Hippocampal formation (tissue), 2 donors: ENCODE measurements at regions not wholly inside any gene's neighbourhood (a gene's known extent, or its start where the extent isn't known, plus 50 kb on each side); places are given as distances from the start of the nearest gene placed in this dataset.
"Not testable (repeated sequence)": the region's sequence is repeated elsewhere in the genome, so short reads cannot be mapped to it uniquely, and the experiment has no call there.

ENCODE experiments used
- DNase-seq, 2 donors: peaks; one replicate each; lab custom pipeline; 2025; lab: John Stamatoyannopoulos, UW

DNA sequence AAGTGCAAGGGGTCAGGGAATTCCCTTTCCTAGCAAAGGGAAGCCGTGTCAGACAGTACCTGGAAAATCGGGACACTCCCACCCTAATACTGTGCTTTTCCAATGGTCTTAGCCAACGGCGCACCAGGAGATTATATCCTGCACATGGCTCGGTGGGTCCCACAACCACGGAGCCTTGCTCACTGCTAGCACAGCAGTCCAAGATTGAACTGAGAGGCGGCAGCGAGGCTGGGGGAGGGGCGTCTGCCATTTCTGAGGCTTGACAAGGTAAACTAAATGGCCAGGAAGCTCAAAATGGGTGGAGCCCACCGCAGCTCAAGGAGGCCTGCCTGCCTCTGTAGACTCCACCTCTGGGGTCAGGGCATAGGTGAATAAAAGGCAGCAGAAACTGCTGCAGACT lies 76.5 kb upstream of the LINC00632 start:
- DNase-seq: not testable (repeated sequence)

DNA sequence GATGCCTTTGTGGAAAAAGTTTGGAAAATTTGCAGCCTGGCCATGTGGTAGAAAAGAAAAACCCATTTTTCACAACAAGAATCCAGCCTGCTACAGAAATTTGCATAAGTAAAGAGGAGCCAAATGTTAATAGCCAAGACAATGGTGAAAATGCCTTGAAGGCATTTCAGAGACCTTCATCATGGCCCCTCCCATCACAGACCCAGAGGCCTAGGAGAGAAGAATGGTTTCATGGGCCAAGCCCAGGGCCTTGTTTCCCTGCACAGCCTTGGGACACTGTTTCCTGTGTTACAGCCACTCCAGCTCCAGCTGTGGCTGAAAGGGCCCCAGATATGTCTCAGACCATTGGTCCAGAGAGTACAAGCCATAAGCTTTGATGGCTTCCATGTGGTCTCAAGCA lies 101.4 kb upstream of the LINC00632 start:
- no peak for DNase-seq

DNA sequence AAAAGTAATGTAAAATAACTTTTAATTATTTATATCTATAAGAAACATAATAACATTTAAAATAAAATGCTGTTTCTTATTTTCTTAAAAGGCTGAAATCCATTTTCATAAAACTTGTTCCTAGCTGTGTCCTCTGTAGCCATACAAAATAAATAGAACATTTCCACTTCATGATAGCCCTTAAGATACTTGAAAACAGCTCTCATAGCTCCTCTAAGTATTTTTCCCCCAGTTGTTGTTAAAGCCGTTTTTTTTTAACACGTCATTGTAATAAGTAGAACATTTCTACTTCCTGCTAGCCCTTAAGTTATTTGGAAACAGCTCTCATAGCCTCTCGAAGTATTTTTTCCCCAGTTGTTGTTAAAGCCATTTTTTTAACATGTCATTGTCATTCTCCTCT lies 97.3 kb upstream of the SOX3 start:
- no peak for DNase-seq

DNA sequence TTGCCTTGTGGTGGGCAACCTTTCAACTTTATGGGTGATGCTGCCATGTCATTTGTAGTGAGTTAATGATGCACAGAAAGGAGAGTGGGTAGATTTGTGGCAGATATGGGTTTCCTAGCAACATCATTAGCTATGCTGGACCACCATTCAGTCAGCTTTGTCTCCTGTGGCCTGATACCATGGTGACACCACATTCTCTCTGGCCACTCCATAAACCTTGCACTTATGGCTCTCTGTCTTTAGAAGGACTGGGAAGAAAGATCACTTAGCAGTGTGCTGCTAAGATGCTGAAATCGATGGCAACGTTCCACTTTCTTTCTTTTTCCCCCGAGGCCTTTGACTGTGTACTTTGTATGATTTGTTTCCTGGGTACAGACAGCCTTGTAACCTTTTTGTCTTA lies 95.0 kb upstream of the SOX3 start:
- no peak for DNase-seq

DNA sequence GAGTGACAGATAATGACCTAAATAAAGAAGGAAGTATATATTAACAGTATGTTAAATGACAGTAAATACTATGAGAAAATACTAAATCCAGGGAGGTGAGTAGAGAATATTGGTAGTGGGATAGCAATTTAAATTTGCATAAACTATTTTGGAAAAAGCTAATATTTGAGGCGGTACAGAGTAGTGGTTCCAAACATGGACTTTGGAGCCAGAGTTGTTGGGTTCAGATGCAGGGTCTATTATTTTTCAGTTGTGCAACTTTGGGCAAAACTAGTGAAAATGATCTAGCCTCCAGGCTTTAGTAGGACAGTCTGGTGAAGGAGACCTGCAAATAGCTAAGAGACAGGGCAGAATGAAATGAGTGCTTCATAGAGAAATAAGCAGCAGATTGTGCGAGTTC lies 84.8 kb upstream of the SOX3 start:
- DNase-seq: no peak

DNA sequence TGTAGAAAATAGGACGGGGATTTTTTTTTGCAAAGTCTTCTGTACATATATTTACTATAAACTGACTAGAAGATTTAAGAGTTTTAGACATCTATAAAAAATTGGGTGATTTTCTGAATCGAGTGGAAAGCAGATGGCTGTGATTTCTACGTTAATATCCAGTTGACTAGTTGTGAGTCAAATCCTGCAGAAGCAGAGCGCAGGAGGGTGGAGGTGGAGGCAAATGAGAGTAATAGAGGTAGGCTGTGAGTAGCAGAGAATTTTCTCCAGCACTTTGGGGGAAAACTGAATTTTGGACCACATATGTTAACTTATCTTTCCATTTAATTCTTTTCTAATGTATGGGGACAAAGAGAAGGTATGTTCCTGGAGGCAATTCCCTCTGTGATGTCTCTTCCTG lies 82.1 kb upstream of the SOX3 start:
- DNase-seq: no peak

DNA sequence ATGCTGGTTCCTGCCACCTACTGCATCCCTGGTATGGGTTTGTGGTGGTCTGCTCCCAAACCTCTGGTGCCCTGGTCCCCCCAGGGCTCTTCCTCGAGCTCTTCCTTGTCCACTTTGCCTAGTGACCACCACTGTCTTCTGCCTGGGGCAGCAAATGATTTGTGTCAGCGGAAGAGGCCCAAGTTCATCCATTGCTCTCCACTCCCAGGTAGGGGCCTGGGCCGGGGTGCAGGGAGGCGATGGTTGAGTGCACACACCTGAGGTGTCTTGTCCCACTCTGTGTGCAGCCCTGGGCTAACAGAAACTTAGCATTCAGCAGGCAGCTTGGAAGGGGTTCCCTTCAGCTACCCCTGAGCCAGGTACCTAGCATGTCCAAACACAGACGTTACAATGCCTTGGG lies 75.6 kb upstream of the SOX3 start:
- DNase-seq: no peak

DNA sequence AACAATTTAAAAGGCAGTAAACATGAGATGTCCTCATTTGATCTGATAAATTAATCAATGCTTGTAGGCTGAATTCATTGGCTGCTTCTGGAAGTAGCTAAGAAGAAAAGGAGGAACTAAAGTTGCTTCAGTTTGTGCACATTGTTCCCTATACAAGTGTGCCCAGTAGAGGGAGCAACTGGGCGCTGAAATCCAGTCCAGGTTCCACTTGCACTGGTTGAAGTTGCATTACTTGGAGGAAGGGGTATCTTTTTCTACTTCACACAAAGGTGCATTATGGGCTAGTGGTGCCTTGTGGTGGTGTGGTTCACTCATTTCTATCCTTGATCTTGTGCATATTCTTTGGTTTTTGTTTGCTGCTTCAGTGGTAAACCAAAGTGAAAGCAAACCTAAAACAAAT lies 67.9 kb upstream of the SOX3 start:
- DNase-seq: peak; percentile 6 to 17

DNA sequence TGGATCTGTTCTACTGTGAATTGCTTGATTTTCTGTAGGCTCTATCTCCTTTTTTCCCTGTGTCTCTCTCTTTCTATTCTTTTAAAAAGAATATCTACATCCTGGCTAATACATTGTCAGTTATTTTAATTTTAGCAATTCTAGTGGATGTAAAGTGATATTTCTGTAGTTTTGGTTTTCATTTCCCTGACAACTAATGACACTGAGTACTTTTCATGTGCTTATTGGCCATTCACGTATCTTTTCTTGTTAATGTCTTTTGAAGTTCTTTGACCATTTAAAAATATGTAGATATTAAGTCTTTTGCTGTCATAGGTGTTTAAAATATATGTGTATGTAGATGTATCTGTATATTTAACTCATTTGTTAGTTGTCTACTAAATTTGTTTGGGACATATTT lies 59.0 kb upstream of the SOX3 start:
- DNase-seq: no peak
